Lower leg skin (tissue), 4 donors: ENCODE measurements at regions not wholly inside any gene's neighbourhood (a gene's known extent, or its start where the extent isn't known, plus 50 kb on each side); places are given as distances from the start of the nearest gene placed in this dataset.

Experiments used
- DNase-seq, 2 donors: peaks; one replicate each; pipeline ENCODE4 v3.0.0-alpha.2; 2019; ENCODE audit warnings: low spot score in 2 of 2
- H3K4me3 ChIP-seq: fragments of 200-600 bp; sonication (generic); 2 replicates; pipeline ENCODE4 v1.5.1; 2017; ENCODE audit warnings: mild to moderate bottlenecking, low read depth; ENCODE audit not compliant: poor library complexity, severe bottlenecking
- CTCF ChIP-seq, 3 donors: fragments of 450-650 bp; IDR thresholded peaks; one replicate each; pipeline ENCODE4 v1.5.1; 2016; ENCODE audit warnings: antibody characterized with exemption in 3 of 3, mild to moderate bottlenecking in 3 of 3, moderate library complexity in 2 of 3
- POLR2A ChIP-seq, 2 donors: fragments of 450-650 bp; IDR thresholded peaks; one replicate each; pipeline ENCODE4 v1.6.1; 2016 to 2017; ENCODE audit warnings: antibody characterized with exemption in 2 of 2, mild to moderate bottlenecking in 1 of 2, moderate library complexity in 1 of 2
- WGBS, 2 donors: methylation state at CpG; one replicate each; pipeline ENCODE4 v1.1.5; 2018; 5-methylcytosine and 5-hydroxymethylcytosine counted together
- intact Hi-C: fragments of 100-400 bp; cut with DNase I; formaldehyde crosslinking; loops from one replicate; pipeline ENCODE4 v1.15.0; 2023; ENCODE audit warnings: low total_unique reads

GRCh38 chr5:27722337-27722736 is 684.0 kb upstream of the CDH9 start:
- intact Hi-C loops: no loop called here
- TF ChIP-seq POLR2A (IDR thresholded peaks at IDR 0.05): no peak
- no peak overlapping the region for H3K4me3 ChIP-seq
- DNase-seq: no peak

DNA sequence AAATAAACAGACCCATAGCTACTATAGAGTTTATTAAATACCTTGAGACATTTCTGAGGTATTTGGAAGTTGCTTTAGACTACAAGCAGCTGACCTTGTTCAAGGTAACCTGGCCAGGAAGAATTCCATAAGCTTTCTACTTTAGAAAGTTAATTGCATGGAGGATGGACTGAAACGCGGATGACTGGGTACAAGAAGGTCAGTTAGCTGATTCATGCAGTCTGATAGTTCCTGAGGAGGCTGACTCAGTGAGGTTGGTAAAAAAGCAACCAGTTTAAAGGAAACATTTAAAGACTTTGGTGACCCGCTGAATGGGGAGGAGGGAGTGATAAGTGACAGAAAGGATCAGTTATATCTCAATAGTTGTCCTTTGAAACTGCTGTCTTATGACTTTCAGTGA is 670.1 kb upstream of the CDH9 start:
- H3K4me3 ChIP-seq: no peak overlapping the region
- no peak for DNase-seq
- 81 to 82% methylated on average over 3 of the region's 3 CpGs for WGBS, 2 donors
- TF ChIP-seq CTCF (IDR thresholded peaks at IDR 0.05): no peak
- intact Hi-C loops: no loop called here

DNA sequence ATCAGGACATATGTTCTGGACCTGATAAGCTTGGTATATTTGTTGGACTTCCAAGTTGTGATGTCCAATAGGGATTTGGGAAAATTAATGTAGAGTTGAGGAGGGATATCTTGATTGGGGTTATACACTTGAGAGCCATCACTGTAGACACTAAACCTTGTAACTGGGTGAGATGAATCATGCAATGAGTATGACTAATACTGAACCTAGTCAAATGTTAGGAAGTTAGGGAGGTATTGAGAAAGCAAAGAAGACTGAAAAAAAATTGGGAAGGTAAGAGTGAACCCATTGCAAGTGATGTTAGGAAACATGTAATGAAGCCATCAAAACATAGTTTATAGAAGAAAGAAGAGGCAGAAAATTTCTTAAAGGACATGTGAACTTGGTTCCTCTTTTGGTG is 668.4 kb upstream of the CDH9 start:
- intact Hi-C loops: no loop called here
- no peak for DNase-seq

DNA sequence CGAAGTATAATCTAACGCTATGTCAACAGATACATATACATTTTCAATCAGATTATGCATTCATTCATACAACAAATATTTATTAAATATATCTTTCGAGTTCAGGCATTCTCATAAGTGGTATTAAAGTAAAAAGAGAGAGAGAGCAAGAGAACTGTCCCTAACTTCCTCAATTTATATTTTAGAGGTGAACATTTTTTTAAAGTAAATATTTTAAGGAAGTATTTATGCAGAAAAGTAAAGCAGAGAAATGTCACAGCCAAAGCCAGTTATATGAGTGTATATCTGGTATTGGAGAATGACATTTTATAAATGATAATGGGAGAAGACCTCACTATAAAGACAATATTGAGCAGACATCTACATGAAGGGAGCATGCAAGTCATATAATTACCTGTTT is 667.3 kb upstream of the CDH9 start:
- no peak overlapping the region for H3K4me3 ChIP-seq
- WGBS, 2 donors: 82 to 88% methylated on average over 3 of the region's 3 CpGs
- TF ChIP-seq POLR2A (IDR thresholded peaks at IDR 0.05) (no peak), CTCF (IDR thresholded peaks at IDR 0.05) (no peak)
- intact Hi-C loops: no loop called here
- DNase-seq: no peak

More for the DNA sequence above, 668.4 kb upstream of the CDH9 start:
- TF ChIP-seq POLR2A (IDR thresholded peaks at IDR 0.05) (no peak), CTCF (IDR thresholded peaks at IDR 0.05) (no peak)
- H3K4me3 ChIP-seq: no peak overlapping the region

GRCh38 chr5:27701931-27702903 is 663.8 kb upstream of the CDH9 start:
- TF ChIP-seq CTCF (IDR thresholded peaks at IDR 0.05) (no peak), POLR2A (IDR thresholded peaks at IDR 0.05) (no peak)
- intact Hi-C loops: no loop called here
- WGBS, 2 donors: 66 to 70% methylated on average over 7 of the region's 7 CpGs
- no peak for DNase-seq
- no peak overlapping the region for H3K4me3 ChIP-seq

DNA sequence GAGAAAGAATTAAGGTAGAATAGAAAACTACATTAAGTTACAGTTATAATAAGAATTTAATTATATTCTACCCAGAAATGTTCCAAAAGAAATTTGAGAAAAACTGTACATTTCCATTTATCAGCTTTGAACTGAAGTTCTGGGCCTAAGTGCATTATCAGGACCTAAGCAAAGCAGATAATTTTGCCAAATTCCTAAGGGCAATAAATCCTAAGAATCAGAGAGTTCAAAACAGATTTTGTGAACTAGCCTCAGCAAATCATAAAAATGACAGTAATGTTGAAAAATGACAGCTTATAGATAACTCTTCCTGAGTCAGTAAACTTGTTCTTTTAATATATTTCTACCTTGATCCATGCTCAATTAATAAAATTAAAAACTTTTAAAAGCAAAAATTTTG is 662.1 kb upstream of the CDH9 start:
- no peak for TF ChIP-seq CTCF (IDR thresholded peaks at IDR 0.05)
- TF ChIP-seq POLR2A (IDR thresholded peaks at IDR 0.05): no peak
- no peak for DNase-seq
- intact Hi-C loops: no loop called here
- no peak overlapping the region for H3K4me3 ChIP-seq
